ENCODE measurements at regions not wholly inside any gene's neighbourhood (a gene's known extent, or its start where the extent isn't known, plus 50 kb on each side); places are given as distances from the start of the nearest gene placed in this dataset.

- TF ChIP-seq, protein P1, sequence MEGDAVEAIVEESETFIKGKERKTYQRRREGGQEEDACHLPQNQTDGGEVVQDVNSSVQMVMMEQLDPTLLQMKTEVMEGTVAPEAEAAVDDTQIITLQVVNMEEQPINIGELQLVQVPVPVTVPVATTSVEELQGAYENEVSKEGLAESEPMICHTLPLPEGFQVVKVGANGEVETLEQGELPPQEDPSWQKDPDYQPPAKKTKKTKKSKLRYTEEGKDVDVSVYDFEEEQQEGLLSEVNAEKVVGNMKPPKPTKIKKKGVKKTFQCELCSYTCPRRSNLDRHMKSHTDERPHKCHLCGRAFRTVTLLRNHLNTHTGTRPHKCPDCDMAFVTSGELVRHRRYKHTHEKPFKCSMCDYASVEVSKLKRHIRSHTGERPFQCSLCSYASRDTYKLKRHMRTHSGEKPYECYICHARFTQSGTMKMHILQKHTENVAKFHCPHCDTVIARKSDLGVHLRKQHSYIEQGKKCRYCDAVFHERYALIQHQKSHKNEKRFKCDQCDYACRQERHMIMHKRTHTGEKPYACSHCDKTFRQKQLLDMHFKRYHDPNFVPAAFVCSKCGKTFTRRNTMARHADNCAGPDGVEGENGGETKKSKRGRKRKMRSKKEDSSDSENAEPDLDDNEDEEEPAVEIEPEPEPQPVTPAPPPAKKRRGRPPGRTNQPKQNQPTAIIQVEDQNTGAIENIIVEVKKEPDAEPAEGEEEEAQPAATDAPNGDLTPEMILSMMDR (IDR thresholded peaks at IDR 0.05): no peak
- no peak for TF ChIP-seq POLR2A (IDR thresholded peaks at IDR 0.05)
These were observed 141.5 kb upstream of the NRG3 start for GRCh38 chr10:81733542-81733941.

Measured in lower leg skin (tissue), 3 donors.